ENCODE measurements at regions not wholly inside any gene's neighbourhood (a gene's known extent, or its start where the extent isn't known, plus 50 kb on each side); places are given as distances from the start of the nearest gene placed in this dataset.

DNA sequence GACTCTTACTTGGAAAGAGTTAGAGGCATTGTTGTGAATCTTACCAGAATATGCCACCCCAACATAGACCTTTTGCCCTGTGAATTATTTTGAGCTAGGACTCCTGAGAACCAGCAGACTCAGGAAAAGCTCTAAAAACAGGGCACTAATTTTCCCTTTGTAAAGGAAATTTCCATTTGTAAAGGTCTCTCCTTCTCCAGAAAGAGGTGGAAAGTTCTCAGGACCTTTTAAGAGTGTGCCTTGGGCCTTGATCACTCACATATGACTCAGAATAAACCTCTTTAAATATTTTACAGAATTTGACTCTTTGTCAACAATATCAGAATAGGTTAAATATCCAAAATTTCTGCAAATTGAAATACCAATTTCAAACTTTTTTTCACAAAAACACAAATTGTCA is 721.8 kb upstream of the NCAM2 start:
- TF ChIP-seq, protein P1, sequence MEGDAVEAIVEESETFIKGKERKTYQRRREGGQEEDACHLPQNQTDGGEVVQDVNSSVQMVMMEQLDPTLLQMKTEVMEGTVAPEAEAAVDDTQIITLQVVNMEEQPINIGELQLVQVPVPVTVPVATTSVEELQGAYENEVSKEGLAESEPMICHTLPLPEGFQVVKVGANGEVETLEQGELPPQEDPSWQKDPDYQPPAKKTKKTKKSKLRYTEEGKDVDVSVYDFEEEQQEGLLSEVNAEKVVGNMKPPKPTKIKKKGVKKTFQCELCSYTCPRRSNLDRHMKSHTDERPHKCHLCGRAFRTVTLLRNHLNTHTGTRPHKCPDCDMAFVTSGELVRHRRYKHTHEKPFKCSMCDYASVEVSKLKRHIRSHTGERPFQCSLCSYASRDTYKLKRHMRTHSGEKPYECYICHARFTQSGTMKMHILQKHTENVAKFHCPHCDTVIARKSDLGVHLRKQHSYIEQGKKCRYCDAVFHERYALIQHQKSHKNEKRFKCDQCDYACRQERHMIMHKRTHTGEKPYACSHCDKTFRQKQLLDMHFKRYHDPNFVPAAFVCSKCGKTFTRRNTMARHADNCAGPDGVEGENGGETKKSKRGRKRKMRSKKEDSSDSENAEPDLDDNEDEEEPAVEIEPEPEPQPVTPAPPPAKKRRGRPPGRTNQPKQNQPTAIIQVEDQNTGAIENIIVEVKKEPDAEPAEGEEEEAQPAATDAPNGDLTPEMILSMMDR (IDR thresholded peaks at IDR 0.05 in 2 of 3, conservative IDR thresholded peaks at IDR 0.05 in 1 of 3; ENCODE audit: borderline replicate concordance in 1 of 3, insufficient read depth in 1 of 3, low read depth in 2 of 3, low read length in 2 of 3): no peak
- TF ChIP-seq EGR1 (IDR thresholded peaks at IDR 0.05; ENCODE audit: low read depth): no peak
- TF ChIP-seq, protein P2, sequence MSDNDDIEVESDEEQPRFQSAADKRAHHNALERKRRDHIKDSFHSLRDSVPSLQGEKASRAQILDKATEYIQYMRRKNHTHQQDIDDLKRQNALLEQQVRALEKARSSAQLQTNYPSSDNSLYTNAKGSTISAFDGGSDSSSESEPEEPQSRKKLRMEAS (IDR thresholded peaks at IDR 0.05): no peak
- no peak for TF ChIP-seq RAD21 (IDR thresholded peaks at IDR 0.05; ENCODE audit: low read depth)
- TF ChIP-seq EZH2phosphoT487 (IDR thresholded peaks at IDR 0.05; ENCODE audit: borderline replicate concordance): no peak
- no peak for TF ChIP-seq SP1 (IDR thresholded peaks at IDR 0.05; ENCODE audit: low read depth)
- TF ChIP-seq EZH2 (IDR thresholded peaks at IDR 0.05): no peak
- no peak for TF ChIP-seq POLR2AphosphoS5 (IDR thresholded peaks at IDR 0.05; ENCODE audit: low read depth, low read length)
- TF ChIP-seq ZNF274 (IDR thresholded peaks at IDR 0.05; ENCODE audit: low read depth, low read length): no peak

Data from HCT116 (cell line).